Ishikawa (cell line): ENCODE measurements at regions not wholly inside any gene's neighbourhood (a gene's known extent, or its start where the extent isn't known, plus 50 kb on each side); places are given as distances from the start of the nearest gene placed in this dataset.

Experiments used
- CEBPB ChIP-seq: IDR thresholded peaks from 2 replicates; pipeline ENCODE4 v1.6.1; 2012
- CREB1 ChIP-seq: IDR thresholded peaks from 2 replicates; pipeline ENCODE4 v1.6.1; 2012; ENCODE audit warnings: low read depth
- EGR1 ChIP-seq: IDR thresholded peaks from 2 replicates; pipeline ENCODE4 v1.6.1; 2012
- EP300 ChIP-seq: IDR thresholded peaks from 2 replicates; pipeline ENCODE4 v1.6.1; 2012; ENCODE audit warnings: borderline replicate concordance
- FOXM1 ChIP-seq: IDR thresholded peaks from 2 replicates; pipeline ENCODE4 v1.6.1; 2012; ENCODE audit warnings: low read depth, borderline replicate concordance
- MAX ChIP-seq: IDR thresholded peaks from 2 replicates; pipeline ENCODE4 v1.6.1; 2012
- NFIC ChIP-seq: IDR thresholded peaks from 2 replicates; pipeline ENCODE4 v1.6.1; 2012
- RAD21 ChIP-seq: IDR thresholded peaks from 2 replicates; pipeline ENCODE4 v1.6.1; 2012; ENCODE audit warnings: low read depth
- TAF1 ChIP-seq: IDR thresholded peaks from 2 replicates; pipeline ENCODE4 v1.6.1; 2012; ENCODE audit warnings: low read depth, mild to moderate bottlenecking
- TCF12 ChIP-seq: IDR thresholded peaks from 2 replicates; pipeline ENCODE4 v1.6.1; 2012; ENCODE audit warnings: low read depth
- TEAD4 ChIP-seq: IDR thresholded peaks from 2 replicates; pipeline ENCODE4 v1.6.1; 2012
- USF1 ChIP-seq: IDR thresholded peaks from 2 replicates; pipeline ENCODE4 v1.6.1; 2012
- YY1 ChIP-seq: IDR thresholded peaks from 2 replicates; pipeline ENCODE4 v1.6.1; 2012; ENCODE audit warnings: low read depth
- TF ChIP-seq, protein P1 (sequence below): IDR thresholded peaks from 2 replicates; pipeline ENCODE4 v1.6.1; 2012; ENCODE audit warnings: low read depth, mild to moderate bottlenecking

DNA sequence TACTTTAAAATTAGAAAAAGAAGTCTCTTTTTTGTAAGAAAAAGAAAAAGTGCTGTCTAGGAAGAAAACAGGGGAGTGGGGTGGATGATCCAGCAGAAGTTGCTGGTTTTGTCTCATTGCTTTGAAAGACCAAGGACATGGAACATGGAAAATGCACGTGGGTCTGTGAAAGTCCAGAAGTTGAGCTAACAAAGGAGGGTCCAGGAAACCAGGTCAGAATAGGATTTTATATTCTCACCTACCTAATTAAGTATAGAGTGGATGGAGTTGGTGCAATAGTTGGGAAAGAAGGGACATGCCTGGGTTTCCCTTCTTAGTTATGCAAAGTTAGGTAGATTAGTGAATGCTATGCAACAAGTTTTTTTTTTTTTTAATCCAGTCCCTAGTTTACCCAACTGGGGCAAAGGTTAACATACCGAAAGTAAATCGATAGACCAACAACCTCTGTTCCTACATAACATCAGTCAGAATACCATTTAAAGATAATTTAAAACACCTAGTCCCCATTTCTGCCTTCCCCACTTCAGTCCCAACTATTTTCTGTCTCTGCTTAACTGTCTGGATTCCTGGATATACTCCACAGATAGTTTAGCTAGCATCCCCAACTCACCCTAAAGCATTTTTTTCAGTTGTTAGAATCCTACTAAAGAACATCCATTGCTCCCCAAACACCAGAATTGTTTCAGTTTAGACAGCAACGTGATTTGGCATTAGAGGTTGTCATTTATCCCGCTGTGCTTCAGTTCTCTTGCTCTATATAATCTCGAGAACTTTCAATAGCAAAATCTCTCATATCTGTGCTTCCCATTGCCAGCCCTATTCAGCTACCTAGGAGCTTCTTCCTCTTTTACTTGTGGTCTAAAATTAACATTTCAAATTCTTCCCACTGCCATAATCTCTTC, 105.7 kb upstream of the PLPPR5 start:
- no peak for TF ChIP-seq CREB1
- TF ChIP-seq EP300, result no peak
- TF ChIP-seq MAX, result no peak
- no peak for TF ChIP-seq TAF1
- TF ChIP-seq RAD21, result no peak
- TF ChIP-seq, protein P1, sequence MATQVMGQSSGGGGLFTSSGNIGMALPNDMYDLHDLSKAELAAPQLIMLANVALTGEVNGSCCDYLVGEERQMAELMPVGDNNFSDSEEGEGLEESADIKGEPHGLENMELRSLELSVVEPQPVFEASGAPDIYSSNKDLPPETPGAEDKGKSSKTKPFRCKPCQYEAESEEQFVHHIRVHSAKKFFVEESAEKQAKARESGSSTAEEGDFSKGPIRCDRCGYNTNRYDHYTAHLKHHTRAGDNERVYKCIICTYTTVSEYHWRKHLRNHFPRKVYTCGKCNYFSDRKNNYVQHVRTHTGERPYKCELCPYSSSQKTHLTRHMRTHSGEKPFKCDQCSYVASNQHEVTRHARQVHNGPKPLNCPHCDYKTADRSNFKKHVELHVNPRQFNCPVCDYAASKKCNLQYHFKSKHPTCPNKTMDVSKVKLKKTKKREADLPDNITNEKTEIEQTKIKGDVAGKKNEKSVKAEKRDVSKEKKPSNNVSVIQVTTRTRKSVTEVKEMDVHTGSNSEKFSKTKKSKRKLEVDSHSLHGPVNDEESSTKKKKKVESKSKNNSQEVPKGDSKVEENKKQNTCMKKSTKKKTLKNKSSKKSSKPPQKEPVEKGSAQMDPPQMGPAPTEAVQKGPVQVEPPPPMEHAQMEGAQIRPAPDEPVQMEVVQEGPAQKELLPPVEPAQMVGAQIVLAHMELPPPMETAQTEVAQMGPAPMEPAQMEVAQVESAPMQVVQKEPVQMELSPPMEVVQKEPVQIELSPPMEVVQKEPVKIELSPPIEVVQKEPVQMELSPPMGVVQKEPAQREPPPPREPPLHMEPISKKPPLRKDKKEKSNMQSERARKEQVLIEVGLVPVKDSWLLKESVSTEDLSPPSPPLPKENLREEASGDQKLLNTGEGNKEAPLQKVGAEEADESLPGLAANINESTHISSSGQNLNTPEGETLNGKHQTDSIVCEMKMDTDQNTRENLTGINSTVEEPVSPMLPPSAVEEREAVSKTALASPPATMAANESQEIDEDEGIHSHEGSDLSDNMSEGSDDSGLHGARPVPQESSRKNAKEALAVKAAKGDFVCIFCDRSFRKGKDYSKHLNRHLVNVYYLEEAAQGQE, result no peak
- no peak for TF ChIP-seq FOXM1
- TF ChIP-seq NFIC, result no peak
- TF ChIP-seq TCF12, result no peak
- TF ChIP-seq EGR1, result no peak
- no peak for TF ChIP-seq USF1
- TF ChIP-seq YY1, result no peak
- TF ChIP-seq CEBPB, result no peak
- TF ChIP-seq TEAD4, result no peak
